Stimulated activated CD4-positive, alpha-beta T cell treated with anti-CD3 and anti-CD28 coated beads, Interleukin-12 subunit alpha, Interleukin-12 subunit beta, amount 100 ng/mL, for 4 hours (primary cell): ENCODE measurements at regions not wholly inside any gene's neighbourhood (a gene's known extent, or its start where the extent isn't known, plus 50 kb on each side); places are given as distances from the start of the nearest gene placed in this dataset.

Source experiments
- DNase-seq: peaks from one replicate; pipeline ENCODE4 v3.0.0-alpha.2; 2020

DNA sequence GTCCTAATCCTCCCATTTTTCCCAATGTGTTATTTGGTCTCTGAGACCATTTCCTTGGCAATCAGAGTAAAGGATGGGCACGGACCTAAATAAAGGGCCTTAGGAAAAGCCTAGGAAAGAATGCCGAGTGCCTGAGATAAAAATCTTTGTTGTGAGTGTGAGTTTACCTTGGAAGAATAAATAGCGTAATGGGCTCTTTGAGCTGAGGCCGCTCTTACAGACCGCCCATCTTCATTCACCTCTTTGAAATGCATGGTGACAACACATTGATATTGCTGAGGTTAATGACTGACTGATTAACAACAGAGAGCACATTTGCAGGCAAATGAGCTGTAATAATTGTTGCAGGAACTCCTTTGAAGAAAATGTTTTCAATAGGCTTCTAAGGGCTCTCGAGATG, 1967.1 kb upstream of the WWC1 start:
- DNase-seq = no peak

DNA sequence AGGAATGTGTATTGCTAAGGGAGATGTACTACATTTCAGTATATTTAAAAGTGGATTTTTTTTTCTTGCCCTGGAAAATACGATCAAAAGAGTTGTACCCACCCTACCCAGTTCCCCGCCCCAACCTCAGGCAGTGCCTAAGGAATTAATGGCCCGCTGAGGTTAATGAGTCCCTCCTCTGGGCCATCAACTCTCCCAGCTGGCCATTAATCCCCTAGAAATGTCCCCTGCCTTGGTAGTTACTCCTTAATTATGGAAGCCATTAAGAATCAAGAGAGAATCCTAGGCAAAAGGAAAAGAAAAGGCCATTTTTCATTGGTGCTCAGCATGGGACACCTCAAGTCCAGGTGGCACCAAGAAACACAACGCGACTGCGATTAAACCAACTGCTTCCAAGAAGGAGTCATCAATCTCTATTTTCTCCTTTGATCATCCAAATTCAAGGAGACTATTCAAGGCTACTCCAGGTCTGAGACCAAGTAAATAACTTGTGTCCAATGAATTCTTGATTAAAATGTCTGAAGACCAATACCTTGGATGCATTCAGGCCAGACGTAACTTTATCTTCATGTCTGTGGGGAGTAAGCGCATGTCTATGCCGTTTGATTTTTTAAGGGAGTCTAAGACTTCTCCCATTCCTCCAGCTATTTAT, 1962.2 kb upstream of the WWC1 start:
- no peak for DNase-seq

DNA sequence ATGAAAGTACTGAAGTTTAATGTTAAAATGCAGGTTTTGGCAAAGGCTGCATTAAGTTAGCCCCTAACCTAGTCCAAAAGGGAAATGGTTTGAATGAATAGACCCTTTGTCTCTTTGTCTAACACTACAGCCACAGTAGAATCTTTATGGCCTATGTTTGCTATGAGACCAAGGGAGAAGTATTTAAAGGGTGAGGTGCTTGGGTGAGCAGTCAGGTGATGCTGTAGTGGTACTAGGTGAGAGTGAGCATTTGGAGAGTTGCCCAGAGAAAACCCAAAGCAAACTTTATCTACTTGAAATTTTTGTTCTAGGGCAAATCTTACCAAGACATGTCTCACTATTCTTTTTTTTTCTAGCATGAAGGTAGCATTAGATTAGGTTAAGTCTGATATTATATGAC, 1961.4 kb upstream of the WWC1 start:
- no peak for DNase-seq

DNA sequence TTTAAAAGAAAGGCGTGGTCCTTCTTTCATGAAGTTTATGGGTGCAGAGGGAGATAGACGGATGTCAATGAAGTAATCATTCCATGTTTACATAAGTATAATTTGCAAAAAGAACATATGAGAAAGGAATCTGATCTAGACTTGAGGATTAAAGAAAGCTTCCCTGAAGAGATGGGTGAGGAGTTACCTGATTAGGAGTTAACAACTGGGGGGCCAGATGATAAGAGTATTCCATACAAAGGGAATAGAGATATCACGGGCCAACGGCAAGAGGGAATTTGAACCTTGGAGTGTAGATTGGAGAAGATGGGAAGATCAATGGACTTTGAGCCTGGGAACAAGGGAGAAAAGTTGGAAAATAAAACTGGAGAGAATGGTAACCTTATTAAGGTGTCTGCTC, 1959.9 kb upstream of the WWC1 start:
- no peak for DNase-seq

DNA sequence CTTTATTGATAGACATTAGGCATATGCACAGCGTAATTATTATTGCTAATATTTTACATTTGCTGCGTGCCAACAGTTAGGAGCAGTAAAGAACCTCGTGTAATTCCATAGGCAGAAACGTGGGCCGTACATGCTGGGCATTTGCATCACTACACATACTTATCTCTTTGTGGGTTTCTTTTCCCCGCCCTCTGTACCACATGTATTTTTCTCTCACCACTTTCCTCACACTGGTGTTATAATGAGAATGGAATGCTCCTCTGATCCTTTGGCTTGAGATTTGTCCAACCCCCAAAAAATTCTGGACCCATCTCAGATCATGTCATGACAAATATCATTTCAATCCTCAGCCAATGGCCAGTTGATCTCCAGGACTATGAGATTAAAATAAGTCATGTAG, 1952.6 kb upstream of the WWC1 start:
- no peak for DNase-seq

DNA sequence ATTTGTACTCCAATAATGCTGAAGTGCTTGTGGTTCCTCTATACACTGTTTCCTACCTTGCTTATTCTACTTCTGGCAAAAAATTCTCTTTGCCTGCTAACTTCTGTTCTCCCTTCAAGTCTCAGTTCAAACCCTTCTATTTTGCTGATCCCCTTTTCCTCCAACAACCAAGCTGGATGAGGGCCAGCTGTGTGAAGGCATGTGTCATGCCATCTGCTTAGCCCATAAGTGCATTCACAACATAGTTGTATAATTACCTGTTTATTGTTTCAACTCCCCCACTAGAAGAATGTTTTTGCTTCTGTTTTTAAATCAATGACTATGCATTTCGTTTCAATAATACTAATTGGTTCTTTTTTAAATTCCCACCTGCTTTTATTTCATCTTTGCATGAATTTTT, 1951.4 kb upstream of the WWC1 start:
- DNase-seq = no peak

DNA sequence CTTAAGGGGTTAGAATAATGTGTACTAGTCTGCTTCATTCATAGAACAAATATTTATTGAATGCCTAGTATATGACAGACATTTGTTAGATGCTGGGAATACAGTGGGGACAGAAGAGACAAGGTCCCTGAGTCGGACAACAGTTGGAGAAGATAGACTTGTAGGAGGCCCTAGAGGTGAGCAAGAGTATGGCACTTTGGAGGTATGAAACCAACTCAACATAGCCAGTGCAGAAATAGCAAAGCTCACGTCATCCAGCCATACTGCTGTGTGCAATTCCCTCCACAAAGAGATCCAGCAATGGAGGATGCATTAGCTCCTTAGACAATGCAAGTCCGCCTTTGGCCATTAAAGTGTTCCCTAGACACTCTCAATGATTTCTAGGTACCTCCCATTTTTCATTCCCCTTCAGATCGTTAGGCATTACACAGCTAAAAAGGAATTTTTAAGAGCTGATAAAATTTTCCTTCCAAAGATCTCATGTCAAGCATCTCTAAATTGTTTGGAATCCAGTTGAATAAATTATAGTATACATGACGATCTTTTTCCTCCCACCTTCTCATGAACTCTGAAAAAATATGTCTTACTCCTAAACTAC, 1949.6 kb upstream of the WWC1 start:
- DNase-seq = no peak

DNA sequence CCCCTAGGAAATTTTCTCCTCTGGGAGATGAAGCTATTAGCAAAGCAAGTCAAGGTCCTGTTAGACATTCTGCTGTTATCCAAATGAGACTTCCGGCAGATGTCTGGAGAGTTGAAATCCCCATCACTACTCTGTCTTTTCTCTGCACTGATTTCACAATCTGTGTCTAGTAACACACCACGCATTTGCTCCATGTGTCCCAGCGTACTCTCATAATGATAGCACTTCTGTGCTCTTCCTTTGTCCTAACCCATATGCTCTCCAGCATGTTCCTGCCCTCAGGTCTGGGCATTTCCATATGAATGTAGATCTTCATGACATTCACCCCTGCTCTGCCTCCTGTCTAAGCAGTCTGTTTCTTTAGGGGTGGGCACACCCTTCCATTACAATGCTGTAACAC, 1949.0 kb upstream of the WWC1 start:
- no peak for DNase-seq

DNA sequence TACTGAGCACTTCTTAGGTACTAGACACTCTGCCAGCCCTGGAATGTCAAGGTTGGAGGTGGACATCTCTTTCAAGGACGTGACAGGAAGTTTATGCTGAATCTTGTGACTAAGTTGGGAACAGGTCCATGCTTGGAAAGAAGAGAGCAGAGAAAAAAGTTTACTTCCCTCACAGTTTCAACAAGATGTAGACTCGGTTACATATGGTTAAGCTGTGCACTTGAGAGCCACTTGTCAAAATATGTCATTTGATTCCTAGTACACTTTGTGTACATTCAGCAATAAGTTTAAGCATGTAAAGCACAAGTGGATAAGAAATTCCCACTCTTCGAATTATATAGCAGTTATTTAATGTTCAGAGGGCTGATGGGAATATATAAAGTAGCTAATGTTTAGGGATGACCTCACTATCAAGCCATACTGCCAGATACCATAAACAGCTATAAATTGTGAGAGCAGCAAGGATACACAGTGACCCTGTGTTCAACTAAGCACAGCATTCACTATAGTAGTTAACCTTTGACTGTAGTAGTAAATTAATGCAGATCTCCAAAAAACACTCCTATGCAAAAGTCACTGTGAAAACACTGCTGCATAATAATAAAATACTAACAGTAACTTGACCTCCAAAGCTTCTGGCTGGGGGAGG, 1944.6 kb upstream of the WWC1 start:
- no peak for DNase-seq

DNA sequence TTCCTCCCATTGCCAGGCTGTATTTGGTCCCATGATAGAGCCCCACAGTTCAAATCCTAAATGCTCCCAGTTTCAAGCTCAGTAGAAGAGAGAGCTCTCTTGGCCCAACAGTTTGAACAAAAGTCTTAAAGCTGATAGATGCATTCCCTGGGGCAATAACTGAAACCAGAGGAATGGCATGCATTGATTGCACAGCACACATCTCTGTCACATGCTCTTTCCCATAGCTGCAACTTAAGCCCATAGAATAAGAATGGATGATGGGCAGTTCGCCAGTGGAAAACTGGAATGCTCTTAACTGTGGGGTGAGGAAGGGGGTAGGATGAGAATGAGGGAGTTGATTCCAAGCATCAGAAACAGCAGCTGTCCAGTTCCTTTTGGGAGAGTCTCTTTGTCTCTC, 1942.4 kb upstream of the WWC1 start:
- no peak for DNase-seq

DNA sequence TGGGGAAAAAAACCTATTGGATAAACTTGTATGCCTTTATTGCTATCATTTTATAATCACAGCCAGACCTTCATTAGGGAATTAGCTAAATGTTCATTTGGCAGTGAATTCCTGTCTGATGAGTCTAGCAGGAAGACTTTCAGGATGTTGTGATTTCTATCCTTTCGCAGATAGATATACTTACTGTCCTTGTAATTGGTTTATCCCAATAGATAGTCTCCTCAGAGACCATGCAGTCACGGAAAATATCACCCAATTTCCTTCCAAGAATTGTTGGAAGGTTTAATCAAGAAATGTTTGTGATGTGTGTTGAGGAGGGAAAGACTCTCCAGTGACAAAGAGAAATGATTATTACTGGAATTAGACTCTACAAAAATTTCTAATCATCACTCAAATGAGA, 1937.9 kb upstream of the WWC1 start:
- DNase-seq = no peak

DNA sequence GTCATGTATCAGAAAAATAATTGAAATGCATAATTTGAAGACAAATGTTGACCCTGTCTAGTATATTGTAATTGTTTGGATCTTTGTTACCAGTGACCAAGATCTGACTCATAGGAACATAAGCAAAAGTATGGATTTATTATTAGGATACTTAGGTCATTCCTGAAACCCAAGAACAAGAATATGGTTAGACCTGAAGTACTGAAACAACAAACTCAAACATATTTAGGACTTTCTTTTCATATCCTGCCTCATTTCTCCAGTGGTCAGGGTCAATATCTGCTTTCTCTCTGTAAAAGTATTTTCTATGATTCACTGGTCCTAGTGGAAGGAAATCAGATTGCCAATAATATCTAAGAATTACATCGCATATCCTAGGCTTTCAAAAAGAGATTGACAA, 1937.1 kb upstream of the WWC1 start:
- DNase-seq = no peak

DNA sequence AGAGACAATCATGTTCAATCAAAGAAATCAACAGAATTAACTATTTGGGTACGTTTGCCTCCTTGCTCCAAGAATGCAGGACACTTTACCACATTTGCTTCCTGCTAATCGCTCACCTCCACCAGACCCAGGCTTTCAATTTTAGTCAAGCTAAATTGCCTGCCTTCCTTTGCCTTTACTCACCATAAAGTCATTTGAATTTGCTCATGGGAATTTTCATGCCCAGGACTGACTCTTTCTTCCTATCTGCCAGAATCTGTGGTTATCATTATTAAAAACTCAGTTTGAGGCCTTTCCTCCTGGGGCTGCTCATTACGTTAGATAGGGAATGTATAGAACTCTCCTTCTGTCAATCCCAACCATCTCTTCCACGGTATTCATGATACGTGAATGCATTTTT, 1935.3 kb upstream of the WWC1 start:
- no peak for DNase-seq

DNA sequence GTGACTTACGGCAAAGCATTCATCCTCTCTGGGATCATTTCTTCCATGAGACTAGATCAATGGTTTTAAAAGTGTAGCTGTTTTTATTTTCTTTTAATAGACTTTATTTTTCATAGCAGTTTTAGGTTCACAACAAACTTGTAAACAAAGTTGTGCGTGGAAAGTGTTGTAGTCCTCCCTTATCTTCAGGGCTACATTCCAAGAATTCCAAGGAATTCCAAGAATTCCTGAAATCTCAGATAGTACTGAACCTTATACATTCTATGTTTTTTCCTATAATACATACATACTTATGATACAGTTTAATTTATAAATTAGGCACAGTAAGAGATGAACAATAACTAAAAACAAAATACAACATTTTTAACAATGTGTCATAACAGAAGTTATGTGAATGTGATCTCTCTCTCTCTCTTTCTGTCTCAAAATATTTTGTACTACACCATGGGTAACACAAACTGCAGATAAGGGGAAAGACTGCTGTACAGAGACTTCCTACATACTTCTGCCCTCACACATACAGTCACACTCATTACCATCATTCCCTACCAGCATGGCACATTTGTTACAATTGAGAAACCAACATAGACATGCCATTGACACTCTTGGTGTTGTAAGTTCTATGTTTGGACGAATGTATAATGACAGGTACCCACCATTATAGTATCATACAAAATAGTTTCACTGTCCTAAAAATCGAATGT, 1933.2 kb upstream of the WWC1 start:
- no peak for DNase-seq

DNA sequence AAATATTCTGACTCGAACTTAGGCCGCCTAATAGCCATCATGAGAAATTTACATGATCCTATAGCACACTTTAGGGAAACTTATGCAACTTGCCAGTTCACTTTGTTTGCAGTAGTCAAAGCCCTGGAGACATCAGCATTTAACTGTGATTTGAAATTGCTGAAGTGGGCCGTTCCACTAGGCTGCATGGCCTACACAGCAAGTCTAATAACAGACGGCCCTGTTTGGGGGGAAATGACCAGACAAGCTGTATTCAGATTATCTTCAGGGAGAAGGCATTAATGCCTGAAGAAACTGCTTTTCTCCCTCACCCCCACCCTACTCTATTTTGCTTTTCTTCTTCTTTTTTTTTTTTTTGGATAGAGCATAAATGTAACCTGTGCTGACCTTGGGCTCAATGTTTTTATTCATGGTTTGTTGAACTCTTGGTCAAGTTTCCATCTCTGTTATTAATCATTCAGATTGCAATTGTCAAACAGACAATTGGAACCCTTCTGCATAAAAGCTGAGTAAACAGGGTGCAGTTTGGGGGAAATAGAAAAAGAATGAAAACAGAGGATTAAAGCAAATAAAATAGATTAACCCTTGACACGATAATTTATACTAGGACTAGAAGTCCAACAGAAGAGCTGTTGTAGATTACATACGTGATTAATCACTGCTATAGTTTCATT, 1928.2 kb upstream of the WWC1 start:
- DNase-seq = no peak

DNA sequence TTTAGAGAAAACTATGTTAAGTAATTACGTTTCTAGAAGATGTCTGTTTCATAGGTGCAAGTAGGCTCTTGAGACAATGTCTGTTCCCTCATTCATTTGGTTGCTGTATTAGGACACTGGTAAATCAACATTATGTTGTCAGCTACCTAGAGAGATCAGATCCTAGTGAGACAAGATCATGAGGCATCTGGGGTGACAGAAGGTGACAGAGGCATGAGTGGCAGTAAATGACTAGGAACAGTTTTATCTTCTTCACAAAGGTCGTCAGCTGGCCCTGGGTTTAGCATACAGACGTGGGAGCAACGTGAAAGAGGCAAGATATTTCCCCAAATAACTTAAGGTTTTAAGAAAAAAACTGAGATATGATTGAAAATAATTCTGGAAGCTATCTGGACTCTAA, 1926.3 kb upstream of the WWC1 start:
- no peak for DNase-seq

DNA sequence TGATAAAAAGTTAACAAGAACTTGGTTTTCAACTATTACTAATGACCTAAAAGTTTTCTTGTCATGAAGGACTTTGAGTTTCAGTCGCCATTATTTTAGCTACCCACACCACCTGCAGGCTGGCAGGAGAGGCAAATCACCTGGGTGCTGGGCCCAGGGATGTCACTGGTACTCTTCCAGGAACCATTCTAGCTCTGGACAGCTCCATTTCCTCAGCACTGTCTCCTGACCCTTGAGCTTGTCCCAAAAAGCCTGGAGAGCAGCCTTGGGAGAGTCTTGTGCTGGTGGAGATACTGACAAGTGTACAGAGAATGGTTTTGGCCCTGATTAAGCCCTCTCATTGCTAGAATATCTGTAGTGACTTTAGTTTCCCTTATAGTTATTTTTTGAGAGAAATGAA, 1924.1 kb upstream of the WWC1 start:
- DNase-seq = no peak

DNA sequence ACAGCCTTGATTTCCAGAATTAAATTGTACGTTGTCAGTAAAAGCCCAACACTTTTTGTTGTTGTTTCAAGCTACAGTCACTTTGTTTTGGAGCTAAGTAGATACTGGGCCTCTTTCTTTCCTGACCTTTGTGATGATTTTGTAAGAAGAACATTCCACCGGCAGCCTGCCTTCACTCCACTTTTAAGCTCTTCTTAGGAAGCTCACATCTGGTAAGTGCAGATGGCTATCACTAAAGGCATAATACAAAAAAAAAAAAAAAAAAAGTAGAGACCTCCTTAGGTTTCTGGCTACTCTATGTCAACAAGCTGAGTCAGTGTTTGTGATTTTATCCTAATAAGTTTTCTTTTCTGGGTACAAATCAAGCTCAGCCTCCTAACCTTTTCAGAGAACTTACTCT, 1922.1 kb upstream of the WWC1 start:
- no peak for DNase-seq

DNA sequence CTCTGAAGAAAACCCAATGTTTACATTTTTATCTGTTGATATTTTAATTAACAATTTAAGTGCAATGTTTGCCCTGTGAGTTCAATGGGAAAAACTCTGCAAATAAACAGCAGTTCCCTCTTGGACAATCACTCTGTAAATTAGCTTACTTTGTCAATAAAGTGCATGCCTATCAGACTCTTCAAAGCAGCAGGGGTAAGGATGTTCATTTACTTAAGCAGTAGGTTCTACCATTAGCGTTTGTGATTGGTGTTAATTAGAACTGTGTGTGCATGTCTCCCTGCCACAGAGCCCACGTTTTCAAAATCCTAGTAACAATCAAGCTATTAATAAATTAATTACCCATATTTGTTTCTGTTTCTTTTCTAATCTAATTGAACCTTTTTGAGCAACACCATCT, 1921.6 kb upstream of the WWC1 start:
- no peak for DNase-seq

DNA sequence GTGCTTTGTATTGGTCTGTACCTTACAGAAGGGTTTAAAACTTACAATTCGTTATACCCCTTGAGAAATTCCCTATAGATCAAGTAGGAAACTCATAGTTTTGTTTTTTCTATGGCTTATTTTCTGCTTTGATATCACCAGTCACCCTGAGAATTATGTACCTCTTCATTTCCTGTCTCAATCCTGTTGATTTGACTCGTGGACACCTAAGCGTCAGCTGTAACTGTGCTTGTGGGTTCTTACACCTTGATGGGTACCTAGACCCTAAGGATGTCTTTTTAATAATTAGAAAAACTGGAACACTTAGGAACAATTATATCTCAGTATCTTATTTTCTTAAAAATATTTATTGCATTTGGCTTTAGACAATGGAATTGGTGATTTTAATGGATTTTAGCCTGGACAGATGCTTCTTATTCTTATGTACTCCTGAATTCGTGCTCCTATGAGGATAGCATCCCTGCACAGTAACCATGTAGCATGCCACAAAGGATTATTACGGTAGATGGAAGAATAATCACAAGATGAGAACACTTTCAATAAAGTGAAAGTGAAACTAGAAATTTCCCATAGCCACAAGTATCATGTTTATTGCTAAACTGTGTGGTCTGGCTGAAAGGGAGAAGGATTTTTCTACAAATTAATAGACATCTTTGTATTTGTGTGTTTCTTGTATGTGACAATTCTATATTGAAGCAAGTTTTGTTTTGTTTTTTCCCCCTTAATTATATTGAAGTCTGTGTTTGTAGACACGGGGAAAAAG, 1920.3 kb upstream of the WWC1 start:
- no peak for DNase-seq

DNA sequence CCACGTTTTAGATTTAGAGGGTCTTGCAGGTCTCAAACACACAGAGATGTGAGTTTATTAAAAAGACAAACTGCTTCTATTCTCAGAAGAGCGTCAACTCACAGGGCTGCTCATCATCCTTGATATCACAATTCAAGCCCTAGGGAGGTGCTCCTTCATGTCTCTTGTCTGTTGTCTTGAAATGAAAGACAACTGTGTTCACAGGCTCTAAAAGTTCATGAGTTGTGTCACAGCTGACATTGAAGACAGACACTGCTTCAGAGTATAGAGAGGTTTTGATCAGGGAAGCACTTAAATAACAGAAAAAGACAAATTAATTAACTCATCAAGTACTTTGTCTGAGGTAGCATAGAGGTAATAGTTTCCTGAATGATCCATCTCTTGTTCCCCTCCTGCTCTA, 1917.6 kb upstream of the WWC1 start:
- no peak for DNase-seq

DNA sequence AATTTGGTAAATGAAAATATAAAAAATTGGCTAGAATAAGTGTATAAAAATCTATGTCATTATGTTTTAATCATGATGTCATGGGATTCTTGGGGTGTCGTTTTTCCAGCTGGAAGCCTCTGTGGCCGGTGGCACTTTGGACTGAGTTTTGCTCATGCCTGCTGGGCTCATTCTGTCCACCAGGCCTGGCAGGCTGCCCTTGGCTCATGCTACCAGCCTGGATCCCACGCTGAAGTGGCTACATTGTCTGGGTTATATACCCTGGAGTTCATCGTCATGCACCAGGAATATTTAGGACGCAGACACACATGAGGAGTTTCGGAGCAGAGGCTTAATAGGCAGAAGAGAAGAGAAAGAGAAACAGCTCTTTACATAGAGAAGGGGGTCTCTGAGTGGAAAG, 1913.7 kb upstream of the WWC1 start:
- no peak for DNase-seq

DNA sequence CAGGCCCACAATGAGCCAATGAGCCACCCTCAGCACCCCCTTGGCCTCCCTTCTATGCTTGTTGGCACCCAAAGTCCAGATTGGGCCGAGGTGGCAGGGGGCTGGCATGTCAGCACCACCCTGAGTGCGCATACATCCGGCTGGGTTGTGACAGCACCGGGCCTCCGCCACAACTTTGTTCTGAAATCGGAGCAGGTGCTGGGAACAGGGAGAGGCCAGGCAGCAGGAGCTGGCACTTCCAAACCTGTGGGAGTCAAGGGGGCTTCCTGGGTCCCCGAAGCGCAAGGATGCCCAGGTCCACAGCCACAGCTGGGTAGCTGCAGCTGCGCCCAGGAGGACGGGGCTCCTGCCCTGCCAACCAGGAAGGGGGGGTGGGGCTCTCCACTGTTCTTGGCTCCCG, 1911.9 kb upstream of the WWC1 start:
- DNase-seq = no peak
